Activated T-helper 2 cell treated with anti-CD3 and anti-CD28 coated beads, Interferon-gamma antibody, Interleukin-2, Interleukin-4, amounts not matched to agents 10 μg/mL and 5 μg/mL and 100 μg/mL, durations not matched to agents 14 hours and 24 hours and 36 hours (primary cell): ENCODE measurements at regions not wholly inside any gene's neighbourhood (a gene's known extent, or its start where the extent isn't known, plus 50 kb on each side); places are given as distances from the start of the nearest gene placed in this dataset.

Experiments
- DNase-seq: peaks from one replicate; pipeline ENCODE4 v3.0.0; 2021; ENCODE audit warnings: low spot score
- H3K27ac Mint-ChIP-seq: one replicate; pipeline ENCODE4 v1.8.0; 2021; ENCODE audit warnings: mixed read lengths
- H3K27me3 Mint-ChIP-seq: one replicate; pipeline ENCODE4 v1.8.0; 2021; ENCODE audit warnings: low read depth, mixed read lengths
- H3K36me3 Mint-ChIP-seq: one replicate; pipeline ENCODE4 v1.8.0; 2021; ENCODE audit warnings: low read depth, mixed read lengths
- H3K4me1 Mint-ChIP-seq: one replicate; pipeline ENCODE4 v1.8.0; 2021; ENCODE audit warnings: low read depth, mixed read lengths
- H3K4me3 Mint-ChIP-seq: one replicate; pipeline ENCODE4 v1.8.0; 2021; ENCODE audit warnings: low read depth, mild to moderate bottlenecking, moderate library complexity, mixed read lengths
- H3K9me3 Mint-ChIP-seq: one replicate; pipeline ENCODE4 v1.8.0; 2021; ENCODE audit warnings: mixed read lengths
- intact Hi-C: fragments of 100-400 bp; cut with micrococcal nuclease; formaldehyde crosslinking; loops from one replicate; pipeline ENCODE4 v1.15.1; 2023

- no peak for DNase-seq
- Mint-ChIP-seq H3K27me3 (no peaks in the 10 kb centered on the region), H3K27ac (peak overlapping the region; percentile 87), H3K9me3 (peaks cover 10% of the 10 kb centered on the region), H3K36me3 (peaks cover 85% of the 10 kb centered on the region), H3K4me1 (peaks cover 71% of the 10 kb centered on the region), H3K4me3 (no peak overlapping the region)
- intact Hi-C loops = no loop called here
Measured at GRCh38 chrX:39313146-39313545, 511.9 kb downstream of the MID1IP1 start.

GRCh38 chrX:39318506-39319343 lies 517.5 kb downstream of the MID1IP1 start:
- H3K27me3 Mint-ChIP-seq = no peaks in the 10 kb centered on the region
- intact Hi-C loops = no loop called here
- H3K27ac Mint-ChIP-seq = peak overlapping the region; percentile 76
- peak overlapping the region; percentile 0 for H3K4me3 Mint-ChIP-seq
- H3K9me3 Mint-ChIP-seq = peaks cover 8% of the 10 kb centered on the region
- peaks cover 92% of the 10 kb centered on the region for H3K36me3 Mint-ChIP-seq
- DNase-seq = no peak
- peaks cover 68% of the 10 kb centered on the region for H3K4me1 Mint-ChIP-seq

GRCh38 chrX:39320165-39320564 lies 518.9 kb downstream of the MID1IP1 start:
- DNase-seq = no peak
- Mint-ChIP-seq H3K4me1 (peaks cover 72% of the 10 kb centered on the region), H3K27me3 (no peaks in the 10 kb centered on the region), H3K36me3 (peaks cover 92% of the 10 kb centered on the region), H3K4me3 (peak overlapping the region; percentile 42), H3K9me3 (peaks cover 5% of the 10 kb centered on the region), H3K27ac (peak overlapping the region; percentile 70)
- intact Hi-C loops = no loop called here

GRCh38 chrX:39322496-39322895 lies 521.2 kb downstream of the MID1IP1 start:
- H3K4me3 Mint-ChIP-seq = no peak overlapping the region
- DNase-seq = no peak
- no peaks in the 10 kb centered on the region for H3K27me3 Mint-ChIP-seq
- H3K4me1 Mint-ChIP-seq = peaks cover 67% of the 10 kb centered on the region
- no peak overlapping the region for H3K27ac Mint-ChIP-seq
- intact Hi-C loops = no loop called here
- no peaks in the 10 kb centered on the region for H3K9me3 Mint-ChIP-seq
- peaks cover 80% of the 10 kb centered on the region for H3K36me3 Mint-ChIP-seq

GRCh38 chrX:39324233-39324930 lies 523.1 kb downstream of the MID1IP1 start:
- Mint-ChIP-seq H3K4me3 (peak overlapping the region; percentile 77), H3K36me3 (peaks cover 65% of the 10 kb centered on the region), H3K27me3 (no peaks in the 10 kb centered on the region), H3K27ac (peak overlapping the region; percentile 80), H3K9me3 (peaks cover 4% of the 10 kb centered on the region), H3K4me1 (peaks cover 71% of the 10 kb centered on the region)
- intact Hi-C loops = no loop called here
- DNase-seq = no peak

- Mint-ChIP-seq H3K27me3 (no peaks in the 10 kb centered on the region), H3K4me3 (peak overlapping the region; percentile 87), H3K9me3 (peaks cover 7% of the 10 kb centered on the region), H3K27ac (peak overlapping the region; percentile 97), H3K36me3 (peaks cover 38% of the 10 kb centered on the region), H3K4me1 (peaks cover 72% of the 10 kb centered on the region)
- DNase-seq = no peak
- intact Hi-C loops = loop anchor here (1.0 to 5.0 kb wide), 4 partner anchors 18 to 845 kb away; no protein-coding TSS in a partner anchor
Measured at GRCh38 chrX:39327255-39327654, 526.0 kb downstream of the MID1IP1 start.

GRCh38 chrX:39327705-39328104 lies 526.4 kb downstream of the MID1IP1 start:
- H3K27me3 Mint-ChIP-seq = no peaks in the 10 kb centered on the region
- DNase-seq = no peak
- H3K27ac Mint-ChIP-seq = peak overlapping the region; percentile 97
- H3K4me1 Mint-ChIP-seq = peaks cover 73% of the 10 kb centered on the region
- peaks cover 33% of the 10 kb centered on the region for H3K36me3 Mint-ChIP-seq
- H3K9me3 Mint-ChIP-seq = peaks cover 11% of the 10 kb centered on the region
- H3K4me3 Mint-ChIP-seq = peak overlapping the region; percentile 87
- intact Hi-C loops = loop anchor here (1.0 to 5.0 kb wide), 4 partner anchors 18 to 845 kb away; no protein-coding TSS in a partner anchor

- H3K27me3 Mint-ChIP-seq = no peaks in the 10 kb centered on the region
- intact Hi-C loops = loop anchor here (5.0 kb wide), 2 partner anchors 516 to 844 kb away; no protein-coding TSS in a partner anchor
- peak overlapping the region; percentile 97 for H3K27ac Mint-ChIP-seq
- peak overlapping the region; percentile 2 for H3K4me3 Mint-ChIP-seq
- DNase-seq = no peak
- peaks cover 12% of the 10 kb centered on the region for H3K9me3 Mint-ChIP-seq
- peaks cover 71% of the 10 kb centered on the region for H3K4me1 Mint-ChIP-seq
- H3K36me3 Mint-ChIP-seq = peaks cover 28% of the 10 kb centered on the region
Measured at GRCh38 chrX:39328661-39329060, 527.4 kb downstream of the MID1IP1 start.

- intact Hi-C loops = loop anchor here (1.0 to 10.0 kb wide), 14 partner anchors 22 to 529 kb away; partner anchors contain the start of gene MID1IP1
- Mint-ChIP-seq H3K36me3 (peaks cover 27% of the 10 kb centered on the region), H3K9me3 (peaks cover 12% of the 10 kb centered on the region), H3K4me3 (peak overlapping the region; percentile 17), H3K27me3 (no peaks in the 10 kb centered on the region), H3K27ac (peak overlapping the region; percentile 97), H3K4me1 (peaks cover 71% of the 10 kb centered on the region)
- no peak for DNase-seq
Measured at GRCh38 chrX:39331082-39331704, 529.9 kb downstream of the MID1IP1 start.

GRCh38 chrX:39333451-39333850 lies 532.2 kb downstream of the MID1IP1 start:
- Mint-ChIP-seq H3K36me3 (peaks cover 19% of the 10 kb centered on the region), H3K4me3 (no peak overlapping the region), H3K9me3 (peaks cover 12% of the 10 kb centered on the region), H3K27ac (peak overlapping the region; percentile 62), H3K27me3 (no peaks in the 10 kb centered on the region), H3K4me1 (peaks cover 68% of the 10 kb centered on the region)
- intact Hi-C loops = loop anchor here (5.0 to 10.0 kb wide), 4 partner anchors 36 to 531 kb away; partner anchors contain the start of gene MID1IP1
- no peak for DNase-seq

- H3K9me3 Mint-ChIP-seq = peaks cover 12% of the 10 kb centered on the region
- H3K27ac Mint-ChIP-seq = peak overlapping the region; percentile 75
Measured at GRCh38 chrX:39335513-39336235, 534.4 kb downstream of the MID1IP1 start.

More at GRCh38 chrX:39335513-39336235, 534.4 kb downstream of the MID1IP1 start:
- Mint-ChIP-seq H3K27me3 (no peaks in the 10 kb centered on the region), H3K36me3 (peaks cover 16% of the 10 kb centered on the region), H3K4me1 (peaks cover 54% of the 10 kb centered on the region), H3K4me3 (no peak overlapping the region)
- intact Hi-C loops = loop anchor here (10.0 kb wide), 1 partner anchor 519 kb away; no protein-coding TSS in a partner anchor
- no peak for DNase-seq
